Cerebellar cortex (tissue), 1 donor: ENCODE measurements at regions not wholly inside any gene's neighbourhood (a gene's known extent, or its start where the extent isn't known, plus 50 kb on each side); places are given as distances from the start of the nearest gene placed in this dataset.

Experiments
- DNase-seq: peaks from one replicate; pipeline ENCODE4 v3.0.0-alpha.2; 2015; ENCODE audit warnings: low spot score

DNA sequence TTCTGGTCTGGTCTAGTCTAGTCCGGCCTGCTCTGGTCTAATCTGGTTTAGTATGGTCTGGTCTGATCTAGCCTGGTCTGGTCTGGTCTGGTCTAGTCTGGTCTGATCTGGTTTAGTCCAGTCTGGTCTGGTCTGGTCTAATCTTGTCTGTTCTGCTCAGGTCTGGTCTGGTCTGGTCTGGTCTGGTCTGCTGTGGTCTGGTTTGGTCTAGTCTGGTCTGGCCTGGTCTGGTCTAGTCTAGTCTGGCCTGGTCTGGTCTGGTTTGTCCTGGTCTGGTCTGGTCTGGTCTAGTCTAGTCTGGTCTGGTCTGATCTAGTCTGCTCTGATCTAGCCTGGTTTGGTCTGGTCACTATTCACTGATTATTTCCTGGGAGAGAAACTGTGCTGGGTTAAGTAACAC, 84.1 kb upstream of the PRR23E start:
- DNase-seq, result no peak

DNA sequence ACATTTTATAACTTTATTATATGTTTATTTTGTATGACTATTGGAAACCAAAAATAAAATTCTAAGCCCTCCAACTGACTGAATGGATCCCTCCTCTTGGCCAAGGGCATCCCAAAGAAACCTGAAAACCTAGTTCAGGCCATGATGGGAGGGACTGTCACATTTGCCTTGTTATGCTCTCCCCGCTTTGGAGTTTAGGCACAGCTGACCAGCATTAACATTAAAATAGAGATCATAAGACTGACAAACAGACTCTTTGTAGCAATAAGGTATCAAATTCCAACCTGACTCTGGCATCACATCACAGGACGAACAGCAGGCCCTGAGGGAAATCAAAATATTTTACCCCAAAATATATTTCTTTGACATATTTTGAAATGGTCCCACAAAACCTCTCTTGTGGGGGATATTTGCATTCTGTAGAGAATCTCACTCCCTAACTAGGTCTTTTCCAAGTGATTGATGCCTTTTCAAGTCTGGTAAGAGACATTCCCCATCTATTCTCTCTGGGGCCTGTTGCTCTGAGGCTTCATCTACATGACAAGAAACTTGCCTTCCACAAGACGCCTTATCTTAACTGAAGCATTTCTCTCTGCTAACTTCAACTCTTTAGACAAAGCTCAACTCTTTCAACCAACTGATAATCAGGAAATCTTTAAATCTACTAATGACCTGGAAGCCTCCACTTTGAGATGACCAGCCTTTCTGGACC, 81.8 kb upstream of the PRR23E start:
- DNase-seq, result no peak

DNA sequence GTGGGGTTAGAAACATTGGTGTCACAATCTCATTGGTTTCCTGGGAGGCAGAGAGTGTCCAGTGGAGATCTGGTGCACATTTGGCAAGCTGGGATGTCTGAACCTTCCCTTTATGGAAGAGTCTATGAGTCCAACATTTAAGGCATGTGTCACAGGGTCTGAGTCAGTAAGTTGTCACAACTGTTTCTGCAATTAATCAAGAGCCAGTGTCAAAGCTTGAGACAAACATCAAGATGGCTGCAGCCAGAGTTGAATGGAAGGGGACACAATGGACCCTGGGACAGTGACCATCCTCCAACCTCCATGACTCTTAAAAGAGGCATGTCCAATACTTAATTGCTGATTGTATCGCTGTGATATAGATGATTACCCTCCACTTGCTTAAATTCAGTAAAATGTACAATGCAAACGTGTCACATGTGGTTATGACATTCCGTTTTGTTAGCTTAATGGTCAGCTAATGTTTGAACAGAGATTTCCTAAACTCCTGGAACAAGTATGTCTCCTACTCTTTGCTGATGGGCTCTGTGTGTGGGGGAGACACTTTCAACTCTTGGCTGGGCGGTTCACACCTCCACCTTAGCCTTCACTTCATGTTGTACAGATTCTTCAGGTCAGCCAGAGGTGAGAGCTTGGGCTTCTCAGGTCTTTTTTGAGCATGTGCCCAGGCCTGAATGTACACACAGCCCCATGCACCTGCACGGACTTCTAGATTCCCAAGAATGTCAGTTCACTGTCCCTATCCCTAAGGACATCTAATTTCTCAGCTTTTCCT, 79.9 kb upstream of the PRR23E start:
- DNase-seq, result no peak

DNA sequence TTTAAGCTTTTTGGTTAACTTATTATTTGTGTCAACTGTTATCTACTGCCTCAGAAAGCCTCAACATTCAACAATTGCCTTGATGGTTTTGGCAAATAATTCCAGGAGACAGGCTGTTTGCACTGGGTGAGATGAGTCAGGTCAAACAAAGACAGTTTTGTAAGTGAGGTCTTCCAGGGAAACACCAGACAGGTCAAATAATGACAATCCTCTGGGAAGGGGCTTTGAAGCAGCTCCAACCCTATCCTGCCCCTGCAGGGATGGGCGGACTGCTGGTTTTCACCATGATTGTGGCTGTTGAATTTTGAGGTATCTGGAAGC, 79.4 kb upstream of the PRR23E start:
- DNase-seq, result no peak

DNA sequence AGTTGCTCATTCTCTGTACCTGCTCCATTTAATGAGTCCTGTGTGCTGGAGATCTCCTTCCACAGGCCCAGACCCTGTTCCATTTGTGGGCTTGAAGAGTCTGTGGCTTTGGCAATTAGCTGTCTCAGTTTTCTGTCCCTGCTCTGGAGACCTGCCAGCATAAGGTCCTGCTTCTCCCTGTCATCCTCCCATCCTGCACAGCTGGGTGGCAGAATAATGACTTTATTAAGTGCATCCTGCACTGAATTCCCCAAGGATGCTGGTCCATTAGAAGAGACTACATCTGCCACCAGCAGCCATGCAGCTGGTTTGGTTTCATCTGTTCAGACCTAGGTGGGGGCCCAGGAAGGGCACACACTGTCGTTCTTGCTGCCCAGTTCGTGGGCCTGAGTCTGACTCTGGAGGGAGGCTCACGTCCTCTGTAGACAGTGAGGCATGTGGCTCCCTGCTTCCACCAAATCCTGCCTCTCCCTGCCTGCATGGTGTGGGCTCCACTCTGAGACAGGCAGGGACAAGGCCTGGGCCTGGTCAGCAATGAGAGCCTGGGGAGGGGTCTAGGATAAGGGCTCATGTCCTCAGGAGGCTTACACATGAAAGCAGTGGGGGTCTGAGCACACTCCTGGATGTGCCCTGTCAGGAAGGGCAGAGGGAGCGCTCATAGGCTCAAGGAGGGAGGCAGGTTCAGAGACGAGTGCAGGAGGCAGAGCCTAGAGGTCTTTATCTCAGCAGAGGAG, 78.4 kb upstream of the PRR23E start:
- no peak for DNase-seq

DNA sequence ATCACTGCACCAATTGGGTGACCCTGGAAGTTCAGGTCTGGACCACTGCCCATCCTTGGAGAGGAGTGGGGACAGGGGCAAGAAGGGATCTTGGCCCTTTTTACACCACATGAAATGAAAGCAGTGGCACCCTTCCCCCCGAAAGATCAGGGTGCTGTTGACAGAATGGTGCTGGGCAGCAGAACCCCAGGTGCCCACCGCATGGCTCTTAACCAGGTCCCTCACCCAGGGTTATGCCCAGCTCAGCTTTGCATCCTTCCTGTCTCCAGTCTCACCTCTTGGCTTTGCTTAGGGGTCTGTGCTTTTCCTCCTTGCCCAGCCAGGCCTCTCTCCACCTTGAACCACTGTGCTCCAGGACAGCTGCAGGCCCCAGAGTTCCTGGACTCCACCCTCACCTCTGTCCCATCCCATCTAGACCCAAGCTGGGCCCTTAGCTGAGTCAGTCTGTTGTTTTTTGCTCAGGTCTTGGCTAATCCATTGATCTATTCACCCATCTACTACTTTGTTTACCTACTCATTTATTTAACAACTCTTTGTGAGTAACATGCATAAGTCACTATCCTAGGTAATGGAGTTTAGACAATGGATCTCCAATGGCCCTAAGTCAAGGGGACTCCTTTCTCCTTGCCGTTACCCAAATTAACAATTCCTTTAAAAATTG, 77.1 kb upstream of the PRR23E start:
- no peak for DNase-seq

DNA sequence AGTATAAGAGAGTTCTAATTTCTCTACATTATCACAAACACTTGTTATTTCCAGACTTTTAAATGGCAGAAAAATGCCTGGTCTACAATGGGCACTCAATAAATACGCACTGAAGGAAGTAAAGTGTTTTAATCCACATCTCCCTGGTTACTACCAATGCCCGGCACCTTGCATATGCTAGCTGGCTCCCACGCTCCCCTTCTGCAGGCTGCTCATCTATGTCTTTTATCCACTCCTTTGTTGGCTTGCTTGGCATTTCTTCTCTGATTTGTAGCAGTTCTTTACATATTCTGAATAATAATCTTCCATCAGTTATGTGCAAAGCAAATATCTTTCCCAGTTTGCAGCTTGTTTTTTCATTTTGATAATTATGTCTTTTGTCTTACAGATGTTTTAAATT, 74.6 kb upstream of the PRR23E start:
- no peak for DNase-seq

DNA sequence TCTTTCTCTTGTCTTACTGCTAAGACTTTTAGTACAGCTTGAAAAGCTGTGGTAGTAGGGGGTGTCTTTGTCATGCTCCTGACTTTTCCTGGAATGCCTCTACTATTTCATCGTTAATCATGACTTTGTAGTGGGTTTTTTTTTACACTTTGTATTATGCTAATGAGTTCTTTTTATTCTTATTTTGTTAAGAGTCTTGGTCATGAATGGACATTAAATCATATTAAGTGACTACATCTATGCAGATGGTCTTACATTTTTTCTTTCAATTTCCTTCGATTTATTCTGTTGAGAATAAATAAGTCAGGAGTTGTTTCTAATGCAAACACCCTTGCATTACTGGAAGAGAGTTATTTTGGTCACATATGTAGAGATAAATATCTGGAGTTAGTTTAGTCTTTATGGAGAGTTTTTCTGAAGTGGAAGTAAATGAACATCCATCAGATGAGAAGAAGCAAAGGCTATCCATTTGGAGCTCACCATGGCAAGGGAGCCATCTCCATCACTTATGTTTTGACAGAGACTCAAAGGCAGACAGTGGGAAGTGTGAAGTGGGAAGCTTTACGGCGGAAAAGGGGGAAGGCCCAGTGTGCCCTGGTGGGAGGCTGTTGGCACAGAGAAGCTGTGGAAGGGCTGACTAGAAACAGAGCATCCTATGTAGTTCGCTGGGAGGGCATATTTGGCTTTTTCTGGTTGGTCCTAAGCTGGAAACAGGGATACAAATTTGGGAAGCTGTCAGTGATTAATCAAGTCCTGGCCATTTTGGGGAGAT, 73.1 kb upstream of the PRR23E start:
- DNase-seq, result no peak

DNA sequence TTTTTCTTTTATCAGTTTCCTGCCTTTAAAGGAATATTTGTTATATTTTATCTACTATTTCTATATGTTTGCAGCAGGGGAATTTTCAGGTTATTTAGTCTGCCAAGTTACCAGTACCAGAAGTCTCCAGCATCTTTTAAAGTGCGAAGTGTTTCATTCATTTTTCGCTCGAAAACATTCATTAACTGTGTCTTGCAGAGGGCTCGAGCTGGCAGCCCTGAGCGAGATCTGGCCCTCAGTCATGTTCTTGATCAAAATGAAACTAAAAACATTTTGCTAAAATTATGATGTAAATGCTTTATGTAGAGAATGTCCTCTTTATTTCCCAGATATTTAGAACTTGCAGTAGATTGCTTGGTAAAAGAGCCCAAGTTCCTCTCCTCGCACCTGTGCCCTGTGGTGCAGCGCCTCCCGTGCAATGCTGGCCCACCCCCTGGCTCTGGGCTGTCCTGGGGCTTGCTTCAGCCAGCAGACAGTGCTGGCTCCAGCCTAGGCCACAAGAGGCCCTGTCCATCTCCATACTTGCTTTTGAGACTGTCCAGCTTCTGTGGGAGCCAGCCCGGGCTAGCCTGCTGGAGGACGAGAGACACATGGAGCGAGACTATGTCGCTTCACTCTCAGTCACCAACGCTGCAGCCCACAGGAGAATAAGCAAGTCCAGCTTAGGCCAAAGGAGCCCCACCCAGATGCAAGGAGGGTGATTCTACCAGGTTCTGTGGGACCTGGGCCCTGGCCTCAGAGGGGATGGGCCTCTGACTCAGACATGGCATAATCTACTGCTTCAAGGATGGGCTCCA, 71.9 kb upstream of the PRR23E start:
- DNase-seq, result no peak

DNA sequence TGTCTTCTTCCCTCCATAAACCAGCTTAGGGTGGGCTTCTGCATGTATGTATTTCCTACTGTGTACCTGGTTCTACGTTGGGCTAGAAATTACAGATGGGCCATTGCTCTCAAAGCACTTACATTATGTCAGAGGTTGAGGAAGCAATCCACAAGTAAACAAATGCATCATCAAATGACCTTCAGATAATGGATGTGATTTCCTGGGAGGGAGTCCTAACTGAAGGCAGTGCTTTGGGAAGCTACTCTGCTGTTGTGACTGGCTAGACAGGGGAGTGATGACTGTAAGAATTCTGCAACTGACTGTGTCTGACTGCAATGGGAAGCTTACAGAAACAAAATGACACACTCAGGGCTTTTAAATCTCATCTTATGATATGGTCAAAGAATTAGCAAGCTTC, 71.0 kb upstream of the PRR23E start:
- no peak for DNase-seq

DNA sequence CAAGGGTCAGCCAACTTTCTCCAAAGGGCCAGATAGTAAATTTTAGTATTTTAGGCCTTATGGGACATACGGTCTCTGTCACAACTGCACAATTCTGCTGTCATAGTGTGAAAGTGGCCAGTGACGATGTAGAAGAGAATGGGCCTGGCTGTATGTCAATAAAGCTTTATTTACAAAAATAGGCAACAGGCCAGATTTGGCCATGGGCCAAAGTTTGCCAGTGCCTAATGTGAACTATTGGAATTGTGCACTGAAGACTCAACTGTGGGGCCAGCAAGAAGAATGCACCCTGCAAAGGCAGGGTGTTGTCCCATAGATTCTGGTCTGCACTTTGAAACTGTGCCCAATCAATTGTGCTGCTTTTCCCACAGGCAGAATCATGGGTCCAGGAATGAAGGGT, 69.4 kb upstream of the PRR23E start:
- no peak for DNase-seq

DNA sequence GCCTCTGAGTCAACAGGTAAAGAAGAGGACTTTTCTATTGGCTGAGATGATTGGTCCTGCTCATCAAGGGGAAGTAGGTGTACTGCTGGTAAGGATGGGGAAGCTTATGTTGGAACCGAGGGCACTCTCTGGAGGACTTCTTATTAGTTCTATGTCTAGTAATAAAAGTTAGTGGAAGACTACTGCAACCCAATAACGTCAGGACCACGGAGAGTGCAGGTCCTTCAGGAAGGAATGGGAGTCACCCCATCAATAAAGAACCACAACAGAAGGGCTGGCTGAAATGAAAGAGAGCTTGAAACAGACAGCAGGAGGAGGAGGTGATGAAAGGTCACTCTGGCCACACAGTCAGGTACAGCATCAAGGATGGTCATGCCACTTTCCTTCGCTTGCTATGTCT, 68.8 kb upstream of the PRR23E start:
- DNase-seq, result no peak

DNA sequence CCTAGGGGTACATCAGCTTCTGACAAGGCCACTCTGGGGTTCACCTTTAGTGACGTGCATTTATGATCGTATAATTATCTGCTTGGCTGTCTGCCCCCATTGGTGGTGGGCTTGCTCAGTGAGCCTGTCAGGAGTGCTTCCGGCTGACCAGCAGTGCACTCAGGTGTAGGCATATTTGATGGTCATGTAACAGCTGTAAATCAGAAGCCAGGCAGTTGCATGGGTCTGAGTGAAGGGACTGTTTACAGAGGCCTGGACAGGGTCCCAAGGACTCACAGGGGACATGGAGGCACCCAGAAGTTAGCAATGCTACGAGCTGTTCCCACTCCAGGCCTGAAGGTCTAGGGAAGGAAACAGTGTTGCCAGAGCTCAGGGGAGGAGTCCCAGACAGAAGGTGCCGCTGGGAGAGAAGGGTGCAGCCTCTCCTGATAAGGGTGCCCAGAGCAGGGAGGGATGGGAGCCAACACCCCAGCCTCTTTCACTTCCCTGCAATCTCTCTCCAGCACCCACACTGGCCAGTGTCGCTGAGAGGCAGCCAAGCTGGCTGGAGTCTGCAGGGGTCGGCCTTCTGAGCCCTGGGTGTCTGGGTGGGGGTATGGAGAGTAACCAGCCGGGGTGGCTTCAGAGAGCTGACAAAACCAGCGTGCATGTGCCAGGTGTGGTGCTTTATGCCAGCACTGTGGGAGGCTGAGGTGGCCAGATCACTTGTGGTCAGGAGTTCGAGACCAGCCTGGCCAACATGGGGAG, 61.3 kb upstream of the PRR23E start:
- DNase-seq, result no peak

DNA sequence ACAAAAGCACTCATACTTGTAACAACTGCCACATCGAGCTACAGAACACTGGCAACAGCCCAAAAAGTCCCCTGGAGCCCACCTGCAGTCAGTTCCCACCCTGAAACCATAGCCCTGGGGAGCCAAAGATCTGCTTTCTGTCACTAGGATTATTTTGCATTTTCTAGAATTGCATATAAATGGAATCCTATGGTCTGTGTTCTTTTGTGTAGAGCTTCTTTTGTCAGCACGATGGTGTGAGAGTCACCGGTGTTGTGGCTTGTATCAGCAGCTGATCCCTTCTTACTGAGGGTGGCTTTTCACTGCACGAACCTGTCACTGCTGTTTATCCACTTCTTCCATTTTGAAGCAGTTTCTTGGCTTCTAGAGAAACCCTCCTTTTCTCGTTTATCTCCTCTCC, 60.1 kb upstream of the PRR23E start:
- DNase-seq, result no peak

DNA sequence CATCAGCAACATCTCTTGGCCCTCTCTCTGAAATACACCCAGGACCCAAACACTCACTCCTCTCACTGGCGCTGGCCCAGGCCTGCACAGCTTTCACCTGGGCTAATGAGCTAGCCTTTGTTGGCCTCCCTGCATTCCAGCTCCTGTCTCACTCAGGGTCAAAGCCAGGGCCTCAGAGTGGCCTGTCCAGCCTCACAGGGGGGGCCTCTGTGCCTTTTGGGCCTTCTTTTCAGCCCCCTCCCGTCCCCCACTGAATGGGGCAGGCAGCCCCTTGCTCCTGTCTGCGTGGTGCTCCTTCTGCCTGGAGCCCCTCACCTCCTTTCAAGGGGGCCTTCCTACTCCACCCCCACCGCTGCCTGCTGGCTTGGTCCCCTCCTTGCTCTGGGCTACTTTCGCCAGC, 59.0 kb upstream of the PRR23E start:
- no peak for DNase-seq

DNA sequence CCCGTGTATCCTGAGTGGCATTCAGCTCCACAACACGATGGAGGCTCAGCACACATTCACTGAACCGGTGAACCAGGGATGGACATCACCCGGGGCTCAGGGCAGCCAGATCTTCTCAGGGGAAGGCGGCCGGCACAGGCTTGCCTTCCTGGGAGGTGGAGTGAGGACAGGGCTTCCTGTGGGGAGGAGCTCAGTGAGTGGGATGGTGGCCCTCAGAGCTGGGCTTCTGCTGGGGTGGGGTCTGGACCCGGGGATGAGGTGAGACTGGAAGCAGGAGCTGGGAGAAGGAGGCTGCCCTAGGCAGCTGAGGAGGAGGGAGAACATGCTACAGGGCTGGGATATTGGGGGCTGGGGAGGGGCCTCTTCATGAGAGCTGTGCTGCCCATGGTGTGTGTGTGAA, 58.5 kb upstream of the PRR23E start:
- DNase-seq, result no peak

DNA sequence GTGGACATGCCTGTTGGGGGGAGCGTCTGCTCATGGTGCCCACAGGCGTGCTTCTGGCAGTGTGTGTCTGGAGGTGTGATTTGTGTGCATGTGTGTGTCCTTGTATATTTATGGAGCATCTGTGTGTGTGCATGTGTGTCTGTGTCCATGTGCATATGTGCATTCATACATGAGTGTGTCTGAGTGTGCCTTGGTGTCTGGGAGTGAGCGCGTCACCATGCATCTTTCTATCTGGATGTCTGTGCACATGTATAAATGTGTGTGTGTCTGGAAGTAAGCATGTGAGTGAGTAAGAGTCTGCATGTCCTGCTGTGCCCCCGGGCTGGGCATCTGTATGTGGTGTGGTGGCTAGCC, 58.1 kb upstream of the PRR23E start:
- DNase-seq, result no peak

DNA sequence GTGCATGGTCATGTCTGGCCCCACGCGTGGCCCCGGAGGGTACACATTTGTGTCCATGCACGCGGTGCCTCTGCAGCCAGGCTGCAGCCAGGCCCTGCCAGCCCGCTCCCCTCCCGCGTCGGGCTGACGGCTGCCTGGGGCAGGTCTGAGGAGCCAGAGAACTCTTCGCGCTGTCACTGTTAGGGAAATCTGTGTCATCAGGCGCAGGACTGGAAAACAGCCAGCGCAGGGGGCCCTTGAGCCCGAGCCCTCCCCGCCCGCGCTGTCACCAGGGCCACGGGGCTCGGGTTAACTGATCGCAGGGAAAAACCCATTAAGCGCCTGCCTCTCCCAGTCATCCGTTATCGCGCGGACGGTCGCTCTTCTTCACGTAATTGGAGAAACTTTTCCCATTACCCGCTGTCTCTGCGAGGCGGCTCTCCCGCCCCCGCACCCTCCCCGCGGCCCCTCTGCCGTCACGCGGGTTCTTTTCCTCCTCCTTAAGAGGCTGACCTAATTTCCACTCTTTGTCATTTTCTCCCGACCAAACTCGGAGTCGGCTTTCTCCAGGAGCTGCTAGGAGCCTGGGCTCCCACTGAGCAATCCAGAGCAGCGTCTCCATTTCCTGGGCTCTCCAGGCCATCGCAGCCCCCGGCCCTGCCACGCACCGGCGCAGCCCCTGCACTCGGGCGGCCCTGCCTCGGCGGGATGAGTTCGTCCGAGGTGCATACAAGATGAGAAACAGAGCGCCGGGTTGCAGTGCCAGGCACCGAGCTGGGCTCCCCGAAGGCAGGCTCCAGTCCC, 57.5 kb upstream of the PRR23E start:
- DNase-seq, result peak; percentile 30

DNA sequence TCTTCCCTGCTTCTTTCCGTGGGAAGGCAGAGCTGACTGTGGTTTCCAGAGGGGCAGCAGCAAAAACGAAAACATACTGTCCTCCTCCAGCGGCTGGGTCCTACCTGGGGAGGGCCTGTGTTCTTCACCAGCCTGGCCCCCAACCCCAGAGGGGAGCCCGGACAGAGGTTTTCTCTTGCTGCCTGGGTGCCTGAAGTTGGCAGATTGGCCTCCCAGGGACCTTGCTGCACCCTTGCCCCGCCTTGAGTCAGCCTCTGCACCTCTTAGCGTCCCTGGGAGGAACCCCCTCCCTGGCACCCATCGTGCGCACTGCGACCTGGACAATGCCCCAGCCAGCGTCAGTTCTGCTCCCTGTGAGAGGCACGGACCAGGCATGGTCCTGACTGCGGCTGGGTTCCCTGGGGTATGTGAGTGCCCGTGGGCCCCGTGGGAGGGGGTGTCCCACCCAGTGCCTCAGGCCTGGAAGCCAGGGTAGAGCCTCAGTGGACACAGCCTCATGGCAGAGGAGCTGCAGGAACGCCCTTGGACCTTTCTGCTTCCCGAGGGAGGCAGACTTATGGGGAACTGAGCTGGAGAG, 56.8 kb upstream of the PRR23E start:
- no peak for DNase-seq
